ENCODE measurements at regions not wholly inside any gene's neighbourhood (a gene's known extent, or its start where the extent isn't known, plus 50 kb on each side); places are given as distances from the start of the nearest gene placed in this dataset.

DNA sequence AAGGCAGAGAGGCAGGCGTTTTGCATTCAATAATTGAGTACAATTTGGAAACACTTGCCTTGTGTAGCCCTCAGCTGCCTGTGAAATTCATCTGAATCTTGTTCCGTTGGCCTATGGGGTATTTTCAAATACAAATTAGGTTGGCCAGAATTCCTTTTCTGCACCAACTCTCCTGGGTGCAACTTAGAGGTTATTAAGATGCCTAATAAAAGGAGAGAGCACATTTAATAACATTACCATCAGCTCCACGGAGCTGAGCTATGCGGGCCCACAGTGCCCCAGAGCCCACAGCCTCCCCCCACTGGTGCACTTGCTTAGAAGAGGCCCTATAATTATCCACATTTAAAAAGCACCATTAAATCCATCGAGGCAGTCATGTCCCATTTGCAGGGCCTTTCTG, 367.6 kb upstream of the CLINT1 start:
- no peaks in the 10 kb centered on the region for H3K4me1 ChIP-seq (ENCODE audit: insufficient read depth)
- H3K9ac ChIP-seq = no peak overlapping the region
- no peak for DNase-seq
- H2AFZ ChIP-seq = no peak overlapping the region
- no peaks in the 10 kb centered on the region for H3K9me3 ChIP-seq (ENCODE audit: low read depth)
- H3F3A ChIP-seq (ENCODE audit: insufficient read depth) = no peaks in the 10 kb centered on the region
- WGBS, 2 experiments (ENCODE audit: low coverage in 1 of 2, low lambda C conversion rate in 2 of 2, missing lambda C conversion rate in 2 of 2) = 71 to 77% methylated on average over 5 of the region's 5 CpGs
- no peaks in the 10 kb centered on the region for H3K79me2 ChIP-seq (ENCODE audit: insufficient read depth)
- no peak overlapping the region for H3K27ac ChIP-seq
- no peak for TF ChIP-seq EZH2 (IDR thresholded peaks at IDR 0.05; ENCODE audit: insufficient read depth, poor library complexity, severe bottlenecking)
- no peak for TF ChIP-seq EZH2phosphoT487 (IDR thresholded peaks at IDR 0.05; ENCODE audit: insufficient read depth, low read depth)
- no peaks in the 10 kb centered on the region for H3K36me3 ChIP-seq (ENCODE audit: low read depth)
- H3K4me3 ChIP-seq = no peak overlapping the region
- H4K20me1 ChIP-seq (ENCODE audit: insufficient read depth) = no peaks in the 10 kb centered on the region
- no peaks in the 10 kb centered on the region for H3K27me3 ChIP-seq (replicated peaks; ENCODE audit: insufficient read depth)
- H3K9me2 ChIP-seq (ENCODE audit: insufficient read depth) = no peaks in the 10 kb centered on the region
- in situ Hi-C loops (cut with MboI) = no loop called here
- no peak overlapping the region for H3K4me2 ChIP-seq (ENCODE audit: unreplicated experiment)

DNA sequence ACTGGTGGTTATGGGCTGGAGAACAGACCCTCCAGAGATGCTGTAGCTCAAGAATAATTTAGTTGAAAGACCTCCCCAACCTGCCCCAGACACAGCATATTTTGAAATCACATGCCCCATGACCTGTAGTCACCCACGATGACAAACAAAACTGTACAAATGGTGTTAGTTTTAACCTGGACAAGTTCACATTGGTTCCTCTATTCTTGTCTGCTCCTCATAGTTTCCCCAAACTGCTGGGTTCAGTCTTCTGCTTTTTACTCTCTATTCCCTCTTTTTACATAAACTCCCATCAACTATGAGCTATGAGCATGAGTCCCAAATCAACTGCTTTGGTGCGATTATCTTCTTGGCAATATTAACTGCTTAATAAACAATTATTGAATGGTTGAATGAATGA, 365.3 kb upstream of the CLINT1 start:
- no peak overlapping the region for H3K9ac ChIP-seq
- no peak overlapping the region for H3K4me3 ChIP-seq
- H3K27ac ChIP-seq = no peak overlapping the region
- H2AFZ ChIP-seq = no peak overlapping the region
- 90 to 92% methylated on average over 2 of the region's 2 CpGs for WGBS, 2 experiments (ENCODE audit: low coverage in 1 of 2, low lambda C conversion rate in 2 of 2, missing lambda C conversion rate in 2 of 2)
- H3K79me2 ChIP-seq (ENCODE audit: insufficient read depth) = no peaks in the 10 kb centered on the region
- no peaks in the 10 kb centered on the region for H3K36me3 ChIP-seq (ENCODE audit: low read depth)
- H3K4me2 ChIP-seq (ENCODE audit: unreplicated experiment) = no peak overlapping the region
- no peaks in the 10 kb centered on the region for H3K9me3 ChIP-seq (ENCODE audit: low read depth)
- no peaks in the 10 kb centered on the region for H3K27me3 ChIP-seq (replicated peaks; ENCODE audit: insufficient read depth)
- H3K9me2 ChIP-seq (ENCODE audit: insufficient read depth) = no peaks in the 10 kb centered on the region
- TF ChIP-seq EZH2phosphoT487 (IDR thresholded peaks at IDR 0.05; ENCODE audit: insufficient read depth, low read depth) (no peak), EZH2 (IDR thresholded peaks at IDR 0.05; ENCODE audit: insufficient read depth, poor library complexity, severe bottlenecking) (no peak)
- no peak for DNase-seq
- in situ Hi-C loops (cut with MboI) = no loop called here
- no peaks in the 10 kb centered on the region for H4K20me1 ChIP-seq (ENCODE audit: insufficient read depth)
- H3K4me1 ChIP-seq (ENCODE audit: insufficient read depth) = no peaks in the 10 kb centered on the region
- no peaks in the 10 kb centered on the region for H3F3A ChIP-seq (ENCODE audit: insufficient read depth)

DNA sequence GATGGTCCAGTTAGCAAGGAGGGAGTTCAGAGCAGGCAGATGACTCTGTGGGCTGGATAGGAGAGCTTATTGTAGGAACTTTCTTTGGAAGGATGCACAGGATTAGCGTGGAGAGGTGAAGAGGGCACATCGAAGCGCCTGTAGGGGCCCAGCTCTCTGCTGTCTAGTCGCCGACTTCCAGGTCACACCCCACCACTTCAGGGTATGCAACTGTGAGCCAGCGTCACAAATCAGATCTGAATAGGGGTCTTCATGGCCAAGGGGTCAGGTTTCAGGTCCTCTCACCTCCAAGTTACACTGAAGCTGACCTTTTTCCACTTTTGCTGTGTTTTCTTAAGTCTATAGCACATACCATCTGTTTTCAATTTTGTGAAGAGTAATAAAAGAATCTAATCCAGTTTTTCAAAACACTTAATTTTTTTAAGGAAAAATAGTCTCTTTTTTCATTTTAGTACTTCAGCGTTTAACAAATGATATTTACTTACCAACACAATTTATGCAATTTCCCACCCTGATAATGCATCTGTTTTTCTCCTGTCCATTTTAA, 364.2 kb upstream of the CLINT1 start:
- Histone ChIP-seq H4K20me1 (ENCODE audit: insufficient read depth) (no peaks in the 10 kb centered on the region), H3K9me3 (ENCODE audit: low read depth) (no peaks in the 10 kb centered on the region), H3K4me2 (ENCODE audit: unreplicated experiment) (no peak overlapping the region), H3K27ac (no peak overlapping the region), H3F3A (ENCODE audit: insufficient read depth) (no peaks in the 10 kb centered on the region), H3K4me3 (no peak overlapping the region), H3K27me3 (replicated peaks; ENCODE audit: insufficient read depth) (no peaks in the 10 kb centered on the region), H3K4me1 (ENCODE audit: insufficient read depth) (no peaks in the 10 kb centered on the region), H2AFZ (no peak overlapping the region), H3K9me2 (ENCODE audit: insufficient read depth) (no peaks in the 10 kb centered on the region), H3K9ac (no peak overlapping the region), H3K36me3 (ENCODE audit: low read depth) (no peaks in the 10 kb centered on the region), H3K79me2 (ENCODE audit: insufficient read depth) (no peaks in the 10 kb centered on the region)
- TF ChIP-seq EZH2phosphoT487 (IDR thresholded peaks at IDR 0.05; ENCODE audit: insufficient read depth, low read depth) (no peak), EZH2 (IDR thresholded peaks at IDR 0.05; ENCODE audit: insufficient read depth, poor library complexity, severe bottlenecking) (no peak)
- WGBS, 2 experiments (ENCODE audit: low coverage in 1 of 2, low lambda C conversion rate in 2 of 2, missing lambda C conversion rate in 2 of 2) = 65 to 67% methylated on average over 7 of the region's 7 CpGs
- no peak for DNase-seq
- in situ Hi-C loops (cut with MboI) = no loop called here

DNA sequence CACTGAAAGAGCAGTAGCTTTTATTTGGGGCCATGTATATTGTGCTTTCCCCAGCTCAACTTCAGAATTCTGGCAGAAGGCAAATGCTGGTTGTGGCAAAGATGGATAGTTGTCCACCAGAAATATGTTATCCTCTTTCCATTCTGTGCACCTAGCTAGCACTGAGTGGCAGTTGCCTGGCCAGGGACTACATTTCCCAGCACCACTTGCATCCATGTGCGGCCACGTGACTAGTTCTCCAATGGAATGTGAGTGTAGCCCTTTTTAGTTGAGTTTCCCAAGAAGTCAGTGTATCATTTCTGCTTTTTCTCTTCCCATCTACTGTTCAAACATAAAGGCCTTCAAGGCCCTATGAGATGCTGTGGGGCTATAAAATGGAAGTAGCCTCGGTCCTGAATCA, 354.0 kb upstream of the CLINT1 start:
- DNase-seq = peak; percentile 21
- no peaks in the 10 kb centered on the region for H3K9me3 ChIP-seq (ENCODE audit: low read depth)
- 61 to 63% methylated on average over 3 of the region's 3 CpGs for WGBS, 2 experiments (ENCODE audit: low coverage in 1 of 2, low lambda C conversion rate in 2 of 2, missing lambda C conversion rate in 2 of 2)

DNA sequence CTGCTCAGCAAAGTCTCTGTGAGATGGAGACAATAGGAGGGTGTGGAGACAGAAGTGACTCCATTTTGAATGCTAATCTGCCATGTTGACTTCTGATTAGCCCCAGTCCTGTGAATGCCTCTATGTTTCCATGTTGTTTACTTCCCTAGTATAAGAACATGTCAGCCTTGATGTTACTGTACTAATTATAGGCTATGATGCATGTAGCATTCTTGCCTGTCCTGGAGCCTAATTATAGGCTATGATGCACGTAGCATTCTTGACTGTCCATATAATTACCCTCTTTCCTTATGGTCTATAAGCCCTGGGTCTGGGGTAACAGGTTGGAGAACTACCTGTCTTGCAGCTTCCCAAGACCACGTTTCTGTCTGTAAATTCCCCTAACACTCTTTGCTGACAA, 353.3 kb upstream of the CLINT1 start:
- Histone ChIP-seq H3K4me2 (ENCODE audit: unreplicated experiment) (no peak overlapping the region), H3K27ac (no peak overlapping the region), H4K20me1 (ENCODE audit: insufficient read depth) (no peaks in the 10 kb centered on the region), H2AFZ (no peak overlapping the region), H3K9ac (no peak overlapping the region), H3K4me3 (no peak overlapping the region), H3K9me3 (ENCODE audit: low read depth) (no peaks in the 10 kb centered on the region), H3K79me2 (ENCODE audit: insufficient read depth) (no peaks in the 10 kb centered on the region), H3K36me3 (ENCODE audit: low read depth) (no peaks in the 10 kb centered on the region), H3K9me2 (ENCODE audit: insufficient read depth) (no peaks in the 10 kb centered on the region), H3K27me3 (replicated peaks; ENCODE audit: insufficient read depth) (no peaks in the 10 kb centered on the region), H3F3A (ENCODE audit: insufficient read depth) (no peaks in the 10 kb centered on the region), H3K4me1 (ENCODE audit: insufficient read depth) (no peaks in the 10 kb centered on the region)
- DNase-seq = no peak
- in situ Hi-C loops (cut with MboI) = no loop called here
- TF ChIP-seq EZH2phosphoT487 (IDR thresholded peaks at IDR 0.05; ENCODE audit: insufficient read depth, low read depth) = no peak
- TF ChIP-seq EZH2 (IDR thresholded peaks at IDR 0.05; ENCODE audit: insufficient read depth, poor library complexity, severe bottlenecking) = no peak
- WGBS, 2 experiments (ENCODE audit: low coverage in 1 of 2, low lambda C conversion rate in 2 of 2, missing lambda C conversion rate in 2 of 2) = 27 to 28% methylated on average over 2 of the region's 2 CpGs

More for the DNA sequence above, 354.0 kb upstream of the CLINT1 start:
- H3K79me2 ChIP-seq (ENCODE audit: insufficient read depth) = no peaks in the 10 kb centered on the region
- H3K4me2 ChIP-seq (ENCODE audit: unreplicated experiment) = no peak overlapping the region
- H4K20me1 ChIP-seq (ENCODE audit: insufficient read depth) = no peaks in the 10 kb centered on the region
- H3K27ac ChIP-seq = no peak overlapping the region
- no peaks in the 10 kb centered on the region for H3K36me3 ChIP-seq (ENCODE audit: low read depth)
- H3F3A ChIP-seq (ENCODE audit: insufficient read depth) = no peaks in the 10 kb centered on the region
- no peaks in the 10 kb centered on the region for H3K9me2 ChIP-seq (ENCODE audit: insufficient read depth)
- TF ChIP-seq EZH2phosphoT487 (IDR thresholded peaks at IDR 0.05; ENCODE audit: insufficient read depth, low read depth) = no peak
- TF ChIP-seq EZH2 (IDR thresholded peaks at IDR 0.05; ENCODE audit: insufficient read depth, poor library complexity, severe bottlenecking) = no peak
- H3K4me1 ChIP-seq (ENCODE audit: insufficient read depth) = no peaks in the 10 kb centered on the region
- H3K9ac ChIP-seq = no peak overlapping the region
- no peaks in the 10 kb centered on the region for H3K27me3 ChIP-seq (replicated peaks; ENCODE audit: insufficient read depth)
- H3K4me3 ChIP-seq = no peak overlapping the region
- H2AFZ ChIP-seq = no peak overlapping the region
- in situ Hi-C loops (cut with MboI) = no loop called here

Measured in GM23248 (cell line).